GM12878 (cell line): ENCODE measurements at regions not wholly inside any gene's neighbourhood (a gene's known extent, or its start where the extent isn't known, plus 50 kb on each side); places are given as distances from the start of the nearest gene placed in this dataset.

ENCODE experiments used
- TF ChIP-seq, protein P1 (sequence below), 3 experiments: IDR thresholded peaks in 2 of 3; conservative IDR thresholded peaks in 1 of 3; 2 replicates each; pipeline ENCODE4 v1.5.1; 2011; ENCODE audit warnings: low read depth in 3 of 3, low read length in 3 of 3, mild to moderate bottlenecking in 3 of 3, control low read depth in 2 of 3, moderate library complexity in 2 of 3, inconsistent platforms in 1 of 3, mixed read lengths in 1 of 3; ENCODE audit not compliant: control insufficient read depth in 2 of 3, insufficient read depth in 1 of 3; ENCODE audit errors: extremely low read depth in 1 of 3
- TF ChIP-seq, protein P2 (sequence below): fragments of 450-650 bp; IDR thresholded peaks from 2 replicates; pipeline ENCODE4 v1.6.1; 2016; ENCODE audit warnings: mild to moderate bottlenecking

DNA sequence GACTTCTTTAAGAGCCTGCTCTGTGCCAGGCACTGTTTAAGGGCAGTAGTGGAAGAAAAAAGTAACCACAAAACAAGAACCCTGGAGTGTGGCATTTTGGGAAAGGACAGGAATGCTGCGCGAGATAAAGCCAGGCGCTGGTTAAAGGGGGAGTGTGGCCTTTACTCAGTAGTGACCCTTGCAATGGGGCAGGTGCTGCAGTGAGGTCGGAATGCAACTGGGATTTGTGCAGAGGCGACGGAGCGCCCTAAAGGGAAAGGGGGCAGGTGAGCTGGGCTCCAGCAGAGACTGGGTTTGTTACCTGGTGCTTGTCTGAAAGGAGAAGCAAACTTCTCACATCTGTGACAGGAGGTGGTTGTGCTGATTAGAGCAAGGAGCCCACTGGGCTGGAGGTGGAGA, 263.6 kb downstream of the ACTR3B start:
- TF ChIP-seq, protein P1, sequence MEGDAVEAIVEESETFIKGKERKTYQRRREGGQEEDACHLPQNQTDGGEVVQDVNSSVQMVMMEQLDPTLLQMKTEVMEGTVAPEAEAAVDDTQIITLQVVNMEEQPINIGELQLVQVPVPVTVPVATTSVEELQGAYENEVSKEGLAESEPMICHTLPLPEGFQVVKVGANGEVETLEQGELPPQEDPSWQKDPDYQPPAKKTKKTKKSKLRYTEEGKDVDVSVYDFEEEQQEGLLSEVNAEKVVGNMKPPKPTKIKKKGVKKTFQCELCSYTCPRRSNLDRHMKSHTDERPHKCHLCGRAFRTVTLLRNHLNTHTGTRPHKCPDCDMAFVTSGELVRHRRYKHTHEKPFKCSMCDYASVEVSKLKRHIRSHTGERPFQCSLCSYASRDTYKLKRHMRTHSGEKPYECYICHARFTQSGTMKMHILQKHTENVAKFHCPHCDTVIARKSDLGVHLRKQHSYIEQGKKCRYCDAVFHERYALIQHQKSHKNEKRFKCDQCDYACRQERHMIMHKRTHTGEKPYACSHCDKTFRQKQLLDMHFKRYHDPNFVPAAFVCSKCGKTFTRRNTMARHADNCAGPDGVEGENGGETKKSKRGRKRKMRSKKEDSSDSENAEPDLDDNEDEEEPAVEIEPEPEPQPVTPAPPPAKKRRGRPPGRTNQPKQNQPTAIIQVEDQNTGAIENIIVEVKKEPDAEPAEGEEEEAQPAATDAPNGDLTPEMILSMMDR (IDR thresholded peaks at IDR 0.05 in 2 of 3, conservative IDR thresholded peaks at IDR 0.05 in 1 of 3; ENCODE audit: control insufficient read depth in 2 of 3, extremely low read depth in 1 of 3, insufficient read depth in 1 of 3, low read depth in 3 of 3, low read length in 3 of 3): no peak
- TF ChIP-seq, protein P2, sequence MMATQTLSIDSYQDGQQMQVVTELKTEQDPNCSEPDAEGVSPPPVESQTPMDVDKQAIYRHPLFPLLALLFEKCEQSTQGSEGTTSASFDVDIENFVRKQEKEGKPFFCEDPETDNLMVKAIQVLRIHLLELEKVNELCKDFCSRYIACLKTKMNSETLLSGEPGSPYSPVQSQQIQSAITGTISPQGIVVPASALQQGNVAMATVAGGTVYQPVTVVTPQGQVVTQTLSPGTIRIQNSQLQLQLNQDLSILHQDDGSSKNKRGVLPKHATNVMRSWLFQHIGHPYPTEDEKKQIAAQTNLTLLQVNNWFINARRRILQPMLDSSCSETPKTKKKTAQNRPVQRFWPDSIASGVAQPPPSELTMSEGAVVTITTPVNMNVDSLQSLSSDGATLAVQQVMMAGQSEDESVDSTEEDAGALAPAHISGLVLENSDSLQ: no peak
